ENCODE measurements at regions not wholly inside any gene's neighbourhood (a gene's known extent, or its start where the extent isn't known, plus 50 kb on each side); places are given as distances from the start of the nearest gene placed in this dataset.

DNA sequence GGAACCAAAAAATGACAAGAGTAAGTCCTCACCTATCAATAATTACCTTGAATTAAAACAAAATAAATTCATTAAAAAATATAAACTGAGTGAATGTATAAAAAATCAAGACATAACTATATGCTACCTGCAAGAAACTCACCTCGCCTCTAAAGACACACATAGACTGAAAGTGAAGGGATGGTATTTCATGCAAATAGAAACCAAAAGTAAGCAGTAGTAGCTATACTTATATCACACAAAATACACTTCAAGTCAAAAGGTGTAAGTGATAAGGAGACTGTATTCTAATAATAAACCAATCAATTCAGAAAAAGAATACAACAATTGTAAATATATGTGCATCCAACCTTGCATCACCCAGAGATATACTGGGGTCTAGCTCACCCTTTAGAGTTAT is 332.6 kb downstream of the SH2D4B start:
- DNase-seq: no peak

- DNase-seq: no peak
Observed at GRCh38 chr10:80871083-80871482, 333.4 kb downstream of the SH2D4B start.

- no peak for DNase-seq
Observed at GRCh38 chr10:80878330-80878729, 340.6 kb downstream of the SH2D4B start.

DNA sequence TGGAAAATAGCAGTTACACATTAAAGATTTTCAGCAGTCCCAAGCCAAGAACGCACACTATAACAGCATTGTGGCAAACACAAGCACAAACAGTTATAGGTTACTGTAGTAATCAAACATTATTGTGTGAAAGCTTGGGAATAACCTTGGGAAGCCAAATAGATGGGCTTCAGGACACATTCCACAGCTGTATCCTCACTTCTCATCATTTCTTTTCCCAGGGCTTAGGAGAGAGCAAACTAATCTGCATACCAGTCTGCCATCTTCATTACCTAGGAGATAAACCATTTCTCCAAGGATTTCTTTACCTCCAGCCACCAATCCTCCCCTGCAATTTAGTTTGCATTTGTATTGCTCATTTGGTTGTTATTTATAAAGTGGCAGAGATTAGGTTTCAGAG is 352.4 kb downstream of the SH2D4B start:
- no peak for DNase-seq

GRCh38 chr10:80893256-80893655 is 355.6 kb downstream of the SH2D4B start:
- no peak for DNase-seq

DNA sequence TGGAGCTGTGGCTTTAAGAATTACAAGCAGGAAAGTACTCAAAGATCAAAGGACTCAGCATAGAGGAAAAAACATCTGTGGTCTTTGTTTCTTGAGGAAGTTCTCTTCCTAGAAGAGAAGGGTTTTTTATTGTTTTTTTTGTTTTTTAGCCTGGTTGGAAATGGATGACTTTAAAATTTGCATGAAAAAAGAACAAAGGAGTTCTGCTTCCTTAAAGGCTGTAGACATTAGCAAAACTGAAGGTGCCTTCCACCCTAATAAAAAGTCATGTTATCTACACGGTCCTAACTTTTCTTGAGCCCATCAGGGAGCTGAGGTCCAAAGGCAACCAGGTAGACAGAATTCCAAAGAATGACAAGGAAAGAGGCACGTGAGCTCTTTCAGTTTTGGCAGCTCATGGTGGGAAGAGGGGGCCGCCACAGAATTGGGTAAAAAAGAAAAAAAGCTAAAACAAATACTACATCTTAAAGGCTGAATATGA is 356.6 kb downstream of the SH2D4B start:
- no peak for DNase-seq

DNA sequence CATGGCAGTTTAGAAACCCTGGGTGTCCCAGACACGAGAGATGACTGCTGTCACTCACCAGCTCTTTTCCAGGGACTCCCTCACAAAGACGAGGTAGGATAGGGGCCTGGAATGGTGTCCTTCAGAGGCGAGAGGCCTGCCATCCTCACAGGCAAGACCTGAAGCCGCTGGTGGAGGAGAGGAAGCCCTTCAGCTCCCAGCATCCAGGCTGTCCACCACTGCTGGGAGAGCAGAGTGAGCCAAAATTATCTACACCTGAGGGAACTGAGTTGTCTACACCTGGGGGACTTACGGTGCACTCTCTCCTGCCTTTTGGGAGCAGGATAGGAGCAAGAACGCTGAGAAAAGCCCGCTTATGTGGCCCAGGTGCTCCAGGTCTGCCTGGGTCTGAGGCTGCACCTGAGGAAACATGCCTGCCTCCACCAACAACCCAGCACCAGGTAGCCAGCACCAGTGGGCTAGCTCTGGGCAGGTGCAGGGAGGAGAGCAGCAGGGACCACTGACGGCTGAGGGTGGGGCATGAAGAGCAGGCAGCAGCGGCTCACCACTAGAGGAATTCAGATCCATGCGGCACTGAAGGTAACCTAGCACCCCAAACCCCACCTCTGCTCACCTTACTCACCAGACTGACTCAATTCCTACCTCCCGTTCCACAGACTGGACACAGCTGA is 357.2 kb downstream of the SH2D4B start:
- no peak for DNase-seq

- DNase-seq: no peak
Observed at GRCh38 chr10:80896076-80896475, 358.4 kb downstream of the SH2D4B start.

DNA sequence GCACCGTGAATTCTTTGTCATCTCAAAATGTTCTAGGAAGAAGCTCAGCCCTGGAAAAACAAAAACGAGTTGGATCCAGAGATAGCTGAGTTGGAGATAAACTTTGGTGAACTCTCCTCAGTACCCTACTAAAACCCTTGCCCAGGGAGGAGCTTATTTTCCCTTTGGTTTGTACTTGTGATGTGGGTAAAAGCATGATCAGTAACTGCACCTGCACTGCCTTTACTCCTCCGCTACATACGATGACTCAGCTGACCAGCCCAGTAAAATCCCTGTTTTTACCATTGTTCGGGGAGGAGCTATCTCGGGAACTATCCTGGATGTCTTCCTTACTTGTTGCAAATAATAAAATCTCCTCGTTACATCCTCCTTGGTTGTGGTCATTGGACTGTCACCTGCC is 359.3 kb downstream of the SH2D4B start:
- DNase-seq: no peak

DNA sequence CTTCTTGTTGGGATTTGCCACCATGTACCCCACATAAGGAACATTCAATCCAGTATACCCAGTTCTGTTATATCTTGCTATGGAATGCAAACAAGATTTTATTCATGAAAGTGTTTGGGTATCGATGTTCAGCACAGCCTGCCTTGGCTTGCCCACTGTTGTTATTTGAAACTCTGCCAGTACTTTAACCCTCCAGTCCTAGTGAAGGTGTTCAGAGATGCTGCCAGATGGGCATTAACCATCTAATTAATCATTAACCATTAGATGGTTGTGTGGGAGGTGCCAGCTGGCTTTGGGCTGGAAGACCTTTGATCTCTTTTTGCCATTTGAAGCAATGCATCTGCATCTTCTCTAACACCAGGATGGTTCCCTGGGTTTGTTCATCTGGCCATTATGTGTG is 363.0 kb downstream of the SH2D4B start:
- peak; percentile 4 to 59 for DNase-seq

GRCh38 chr10:80908611-80909010 is 370.9 kb downstream of the SH2D4B start:
- no peak for DNase-seq

GRCh38 chr10:80909254-80909653 is 371.6 kb downstream of the SH2D4B start:
- no peak for DNase-seq

- DNase-seq: peak; percentile 18 to 47
Observed at GRCh38 chr10:80917636-80918035, 379.9 kb downstream of the SH2D4B start.

GRCh38 chr10:80921032-80921431 is 383.3 kb downstream of the SH2D4B start:
- DNase-seq: no peak

DNA sequence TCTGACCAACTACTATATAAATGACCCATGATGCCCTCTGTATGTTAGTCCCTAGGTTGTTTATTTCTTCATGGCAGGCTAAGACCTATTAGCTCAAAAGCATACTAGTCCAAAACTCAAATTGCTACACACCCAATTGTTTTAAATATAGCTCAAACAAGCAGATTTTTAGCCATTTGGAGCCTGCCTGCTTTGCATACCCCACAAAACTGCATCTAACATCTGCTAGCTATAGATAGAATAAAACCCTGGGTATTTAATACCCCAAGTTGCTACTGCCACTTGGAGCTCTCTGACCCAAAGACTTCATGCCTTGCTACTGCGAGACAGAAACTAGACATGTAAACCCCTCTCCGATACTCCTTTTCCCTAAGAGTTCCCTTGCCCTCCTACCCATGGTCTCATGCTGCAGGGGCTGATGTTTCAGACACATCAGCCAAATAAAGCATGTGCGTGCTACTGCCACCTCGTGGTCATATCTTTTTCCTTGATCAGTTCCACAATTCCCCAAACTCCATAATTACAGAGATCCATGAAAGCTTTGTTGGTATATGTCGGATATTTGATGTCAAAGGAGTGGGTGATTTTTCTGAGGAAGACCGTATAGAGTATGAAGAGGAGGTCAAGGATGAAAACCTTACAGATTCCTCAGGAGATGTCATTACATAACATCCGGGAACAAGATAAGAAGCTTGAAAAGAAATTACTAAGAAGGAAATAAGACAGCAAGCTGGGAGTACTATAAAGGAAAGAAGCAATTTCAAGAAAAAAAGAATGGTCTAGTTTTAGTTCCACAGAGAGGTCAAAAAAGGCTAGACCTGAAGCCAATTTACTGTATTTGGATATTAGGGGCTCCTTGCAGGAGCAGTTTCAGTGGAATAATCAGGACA is 386.6 kb downstream of the SH2D4B start:
- DNase-seq: peak; percentile 1 to 46

GRCh38 chr10:80927419-80928078 is 389.8 kb downstream of the SH2D4B start:
- no peak for DNase-seq

DNA sequence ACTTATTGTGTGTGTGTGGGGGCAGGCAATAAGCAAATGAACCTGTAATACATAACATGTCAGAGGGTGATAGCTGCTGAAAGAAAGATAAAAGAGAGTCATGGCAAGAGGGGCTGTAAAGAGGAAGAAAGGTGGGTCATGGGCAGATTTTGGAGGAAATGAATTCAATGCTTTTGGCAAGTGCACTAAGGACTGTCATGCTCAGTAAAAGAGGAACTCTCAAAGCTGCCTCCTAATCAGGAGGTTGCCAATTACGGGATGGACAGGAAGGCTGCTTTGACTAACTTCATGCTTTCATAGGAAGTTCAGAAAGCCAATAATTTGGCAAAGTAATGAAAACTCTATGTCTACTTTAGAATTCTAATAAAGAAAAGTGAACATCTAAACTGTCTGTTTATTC is 401.2 kb downstream of the SH2D4B start:
- no peak for DNase-seq

DNA sequence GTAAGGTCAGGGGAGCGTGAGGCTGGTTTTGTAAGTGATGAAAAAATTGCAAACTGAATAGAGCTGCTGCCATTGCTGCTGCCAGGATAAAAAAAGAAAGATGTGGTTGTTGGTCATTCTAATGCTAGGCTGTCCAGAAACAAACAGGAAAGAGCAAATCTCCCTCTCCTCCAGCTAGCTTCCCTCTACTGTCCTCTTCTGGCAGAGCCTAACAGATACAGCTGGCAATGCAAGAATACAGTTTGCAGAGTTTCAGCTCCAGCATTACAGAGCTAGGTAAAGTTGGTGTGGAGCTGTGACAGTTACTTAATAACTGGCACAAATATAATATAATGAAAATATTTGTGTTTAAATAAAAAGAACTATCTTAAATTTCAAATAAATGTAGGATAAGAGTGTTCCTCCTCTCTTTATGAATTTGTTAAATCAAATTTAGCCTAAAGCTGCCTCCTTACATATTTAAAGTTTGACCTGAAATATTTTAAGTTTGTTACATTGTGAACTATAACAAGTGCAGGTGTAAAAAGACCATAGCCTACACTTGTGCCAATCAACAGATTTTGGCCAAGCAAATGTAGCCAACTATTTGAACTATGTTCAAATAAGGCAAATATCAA is 407.7 kb downstream of the SH2D4B start:
- peak in 1 of 2 experiments; percentile 25 for DNase-seq

- no peak for DNase-seq
Observed at GRCh38 chr10:80946073-80946472, 408.4 kb downstream of the SH2D4B start.

- DNase-seq: no peak
Observed at GRCh38 chr10:80946957-80947726, 409.4 kb downstream of the SH2D4B start.

GRCh38 chr10:80949785-80950184 is 412.1 kb downstream of the SH2D4B start:
- DNase-seq: no peak

DNA sequence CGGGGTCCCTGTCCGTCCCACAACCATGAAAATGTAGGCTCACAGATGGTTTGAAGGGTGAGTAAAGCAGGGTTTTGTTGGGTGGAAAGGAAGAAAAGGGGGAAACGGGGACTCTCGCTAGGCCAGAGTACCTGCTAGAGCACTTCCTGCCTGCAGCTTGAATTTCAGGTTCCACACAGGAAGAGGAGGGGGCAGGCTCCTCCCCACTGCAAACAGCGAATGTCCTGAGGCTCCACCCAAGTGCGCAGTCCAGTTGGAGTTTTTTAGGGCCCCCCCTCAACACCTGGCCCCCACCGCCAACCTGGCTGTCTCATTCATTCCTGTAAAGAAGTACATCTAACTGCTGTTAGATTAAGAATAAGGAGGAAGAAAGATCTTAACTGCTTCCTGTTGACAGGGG is 414.7 kb downstream of the SH2D4B start:
- DNase-seq: no peak
